A549 (cell line): ENCODE measurements at regions not wholly inside any gene's neighbourhood (a gene's known extent, or its start where the extent isn't known, plus 50 kb on each side); places are given as distances from the start of the nearest gene placed in this dataset.

Experiments
- CHD2 ChIP-seq: fragments of 150-350 bp; IDR thresholded peaks from 2 replicates; pipeline ENCODE4 v1.6.1; 2014; ENCODE audit warnings: low read length; ENCODE audit not compliant: partially characterized antibody
- EP300 ChIP-seq, 2 experiments: fragments of >200 bp; sonication (Bioruptor Twin); formaldehyde crosslinking; IDR thresholded peaks; 2 replicates in 1 of 2; 3 replicates in 1 of 2; pipeline ENCODE4 v1.6.1; 2016 to 2017
- HMGXB4 ChIP-seq: fragments of 250-450 bp; sonication (Bioruptor Pico); IDR thresholded peaks from 2 replicates; pipeline ENCODE4 v1.5.0; 2021; ENCODE audit warnings: mild to moderate bottlenecking, moderate library complexity, borderline replicate concordance
- HOXA7 ChIP-seq: fragments of 250-450 bp; sonication (Bioruptor Pico); IDR thresholded peaks from 2 replicates; pipeline ENCODE4 v1.5.0; 2020; ENCODE audit warnings: mild to moderate bottlenecking, moderate library complexity
- MAFK ChIP-seq: fragments of 450-650 bp; IDR thresholded peaks from 2 replicates; pipeline ENCODE4 v1.6.1; 2014; ENCODE audit not compliant: partially characterized antibody
- MAX ChIP-seq: IDR thresholded peaks from 2 replicates; pipeline ENCODE4 v1.6.1; 2012
- MYC ChIP-seq: IDR thresholded peaks from 2 replicates; pipeline ENCODE4 v1.6.1; 2012; ENCODE audit warnings: mild to moderate bottlenecking, inconsistent platforms, low read length, improper control_type of control experiment, borderline replicate concordance
- PBX3 ChIP-seq: IDR thresholded peaks from 2 replicates; pipeline ENCODE4 v1.6.1; 2012
- POLR2A ChIP-seq: IDR thresholded peaks from 2 replicates; pipeline ENCODE4 v1.6.1; 2012; ENCODE audit warnings: mild to moderate bottlenecking, low read length
- RCOR1 ChIP-seq: fragments of 150-350 bp; IDR thresholded peaks from 2 replicates; pipeline ENCODE4 v1.6.1; 2014; ENCODE audit warnings: antibody characterized with exemption, low read length, low read depth
- REST ChIP-seq: fragments of 200-600 bp; sonication (generic); IDR thresholded peaks from 2 replicates; pipeline ENCODE4 v1.6.1; 2016; ENCODE audit warnings: antibody characterized with exemption, mild to moderate bottlenecking, moderate library complexity
- SMC3 ChIP-seq: fragments of >200 bp; sonication (Bioruptor Twin); formaldehyde crosslinking; IDR thresholded peaks from 3 replicates; pipeline ENCODE4 v1.6.1; 2018; ENCODE audit warnings: inconsistent platforms
- TF ChIP-seq, protein P1 (sequence below): fragments of >200 bp; sonication (Bioruptor Twin); formaldehyde crosslinking; IDR thresholded peaks from 3 replicates; pipeline ENCODE4 v1.5.1; 2016
- TF ChIP-seq, protein P2 (sequence below): fragments of >200 bp; sonication (Bioruptor Twin); formaldehyde crosslinking; IDR thresholded peaks from 3 replicates; pipeline ENCODE4 v1.6.1; 2016

GRCh38 chr20:8077137-8077466 is 55.0 kb upstream of the PLCB1 start:
- no peak for TF ChIP-seq PBX3
- no peak for TF ChIP-seq EP300 (IDR thresholded peaks at IDR 0.05)
- TF ChIP-seq, protein P1, sequence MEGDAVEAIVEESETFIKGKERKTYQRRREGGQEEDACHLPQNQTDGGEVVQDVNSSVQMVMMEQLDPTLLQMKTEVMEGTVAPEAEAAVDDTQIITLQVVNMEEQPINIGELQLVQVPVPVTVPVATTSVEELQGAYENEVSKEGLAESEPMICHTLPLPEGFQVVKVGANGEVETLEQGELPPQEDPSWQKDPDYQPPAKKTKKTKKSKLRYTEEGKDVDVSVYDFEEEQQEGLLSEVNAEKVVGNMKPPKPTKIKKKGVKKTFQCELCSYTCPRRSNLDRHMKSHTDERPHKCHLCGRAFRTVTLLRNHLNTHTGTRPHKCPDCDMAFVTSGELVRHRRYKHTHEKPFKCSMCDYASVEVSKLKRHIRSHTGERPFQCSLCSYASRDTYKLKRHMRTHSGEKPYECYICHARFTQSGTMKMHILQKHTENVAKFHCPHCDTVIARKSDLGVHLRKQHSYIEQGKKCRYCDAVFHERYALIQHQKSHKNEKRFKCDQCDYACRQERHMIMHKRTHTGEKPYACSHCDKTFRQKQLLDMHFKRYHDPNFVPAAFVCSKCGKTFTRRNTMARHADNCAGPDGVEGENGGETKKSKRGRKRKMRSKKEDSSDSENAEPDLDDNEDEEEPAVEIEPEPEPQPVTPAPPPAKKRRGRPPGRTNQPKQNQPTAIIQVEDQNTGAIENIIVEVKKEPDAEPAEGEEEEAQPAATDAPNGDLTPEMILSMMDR = no peak
- no peak for TF ChIP-seq RCOR1
- TF ChIP-seq HMGXB4 (CRISPR knock-in tag) = no peak
- no peak for TF ChIP-seq POLR2A
- no peak for TF ChIP-seq MAX
- no peak for TF ChIP-seq REST
- no peak for TF ChIP-seq MAFK
- no peak for TF ChIP-seq MYC
- no peak for TF ChIP-seq CHD2
- TF ChIP-seq HOXA7 = no peak
- TF ChIP-seq SMC3 = no peak
- TF ChIP-seq, protein P2, sequence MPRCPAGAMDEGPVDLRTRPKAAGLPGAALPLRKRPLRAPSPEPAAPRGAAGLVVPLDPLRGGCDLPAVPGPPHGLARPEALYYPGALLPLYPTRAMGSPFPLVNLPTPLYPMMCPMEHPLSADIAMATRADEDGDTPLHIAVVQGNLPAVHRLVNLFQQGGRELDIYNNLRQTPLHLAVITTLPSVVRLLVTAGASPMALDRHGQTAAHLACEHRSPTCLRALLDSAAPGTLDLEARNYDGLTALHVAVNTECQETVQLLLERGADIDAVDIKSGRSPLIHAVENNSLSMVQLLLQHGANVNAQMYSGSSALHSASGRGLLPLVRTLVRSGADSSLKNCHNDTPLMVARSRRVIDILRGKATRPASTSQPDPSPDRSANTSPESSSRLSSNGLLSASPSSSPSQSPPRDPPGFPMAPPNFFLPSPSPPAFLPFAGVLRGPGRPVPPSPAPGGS = no peak
